HCT116 (cell line): ENCODE measurements at regions not wholly inside any gene's neighbourhood (a gene's known extent, or its start where the extent isn't known, plus 50 kb on each side); places are given as distances from the start of the nearest gene placed in this dataset.

Experiments used
- ATAC-seq: fragments of 200-7000 bp; cut with Tn5 transposase; 2 replicates; pipeline ENCODE4 v1.9.1; 2020; ENCODE audit warnings: mild to moderate bottlenecking, moderate library complexity
- BruUV-seq: library from RNA; stranded (reverse); fragments of 400-500 nt; replicated peaks from 2 replicates; lab custom pipeline; 2021; lab: Mats Ljungman, UMichigan
- CTCF ChIA-PET: fragments of 300-600 bp; sonication (Branson Sonifier 250); formaldehyde crosslinking; loops from one replicate; lab custom pipeline; 2021; ENCODE audit warnings: antibody characterized with exemption; lab: Charles Lee
- POLR2A ChIA-PET: fragments of 300-600, 350-600 bp; sonication (Branson Sonifier 250); formaldehyde crosslinking; loops from one replicate; lab custom pipeline; 2021; ENCODE audit warnings: antibody characterized with exemption; lab: Charles Lee
- RAD21 ChIA-PET, 2 experiments: fragments of 300-600 bp; sonication (Branson Sonifier 250); formaldehyde crosslinking; loops; one replicate each; lab custom pipeline; 2023; ENCODE audit warnings: low total read pairs in 2 of 2; ENCODE audit not compliant: uncharacterized antibody in 2 of 2, unreplicated experiment in 2 of 2, low non-redundant PET in 1 of 2; lab: Charles Lee
- DNase-seq: peaks from one replicate; pipeline ENCODE4 v3.0.0-alpha.2; 2010; ENCODE audit warnings: low read depth, low spot score
- H2AFZ ChIP-seq: fragments of 200-600 bp; shearing (Covaris generic), sonication (generic); 2 replicates; pipeline ENCODE4 v1.6.1; 2017; ENCODE audit warnings: low read depth, mixed run types, mixed read lengths, antibody characterized with exemption, low read length; ENCODE audit not compliant: poor library complexity, severe bottlenecking
- H3K27ac ChIP-seq: 2 replicates; pipeline ENCODE4 v1.5.1; 2012; ENCODE audit warnings: low read depth, low read length
- H3K27me3 ChIP-seq: fragments of 200-600 bp; sonication (generic); 2 replicates; pipeline ENCODE4 v1.6.1; 2016; ENCODE audit warnings: mixed run types, low read length, mixed read lengths; ENCODE audit not compliant: insufficient read depth
- H3K36me3 ChIP-seq, 2 experiments: fragments of 200-500 bp in 1 of 2; fragments of 200-600 bp in 1 of 2; sonication (Bioruptor generic) in 1 of 2; sonication (generic) in 1 of 2; 2 replicates each; pipeline versions ENCODE4 v1.5.1 to v1.6.1; 2014 to 2016; ENCODE audit warnings: low read length in 2 of 2, inconsistent platforms in 1 of 2, mixed read lengths in 1 of 2, mixed run types in 1 of 2; ENCODE audit not compliant: insufficient read depth in 2 of 2, control insufficient read depth in 1 of 2
- H3K4me1 ChIP-seq, 2 experiments: fragments of 200-600 bp in 1 of 2; sonication (generic) in 1 of 2; 2 replicates each; pipeline versions ENCODE4 v1.5.1 to v1.6.1; 2012 to 2017; ENCODE audit warnings: low read length in 2 of 2, inconsistent platforms in 1 of 2, mild to moderate bottlenecking in 1 of 2, mixed read lengths in 1 of 2, mixed run types in 1 of 2, moderate library complexity in 1 of 2; ENCODE audit not compliant: insufficient read depth in 2 of 2, control insufficient read depth in 1 of 2
- H3K4me2 ChIP-seq: fragments of 200-600 bp; sonication (generic); 2 replicates; pipeline ENCODE4 v1.6.1; 2017; ENCODE audit warnings: mixed run types, low read length, mixed read lengths
- H3K4me3 ChIP-seq, 2 experiments: fragments of 200-600 bp in 1 of 2; sonication (generic) in 1 of 2; replicated peaks in 1 of 2; 2 replicates each; pipeline ENCODE4 v1.5.1; 2011 to 2016; ENCODE audit warnings: low read length in 2 of 2, control low read depth in 1 of 2, low read depth in 1 of 2, mild to moderate bottlenecking in 1 of 2, mixed read lengths in 1 of 2, mixed run types in 1 of 2
- H3K79me2 ChIP-seq: fragments of 200-600 bp; sonication (generic); 2 replicates; pipeline ENCODE4 v1.6.1; 2017; ENCODE audit warnings: mild to moderate bottlenecking, mixed run types, low read length, moderate library complexity, mixed read lengths; ENCODE audit not compliant: insufficient read depth
- H3K9ac ChIP-seq: fragments of 200-600 bp; sonication (generic); 2 replicates; pipeline ENCODE4 v1.6.1; 2016; ENCODE audit warnings: low read length, mixed read lengths
- H3K9me2 ChIP-seq: fragments of 200-600 bp; sonication (generic), shearing (Covaris generic); 2 replicates; pipeline ENCODE4 v1.6.1; 2017; ENCODE audit warnings: mixed run types, mild to moderate bottlenecking, moderate library complexity; ENCODE audit not compliant: insufficient read depth
- H3K9me3 ChIP-seq, 2 experiments: fragments of 200-500 bp in 1 of 2; fragments of 200-600 bp in 1 of 2; sonication (Bioruptor generic) in 1 of 2; sonication (generic) in 1 of 2; 2 replicates each; pipeline ENCODE4 v1.6.1; 2014 to 2017; ENCODE audit warnings: low read length in 2 of 2, mixed read lengths in 2 of 2, inconsistent platforms in 1 of 2, low read depth in 1 of 2, mild to moderate bottlenecking in 1 of 2, mixed run types in 1 of 2, moderate library complexity in 1 of 2; ENCODE audit not compliant: control insufficient read depth in 1 of 2, insufficient read depth in 1 of 2
- H4K20me1 ChIP-seq: fragments of 200-600 bp; sonication (generic), shearing (Covaris generic); 2 replicates; pipeline ENCODE4 v1.6.1; 2017; ENCODE audit warnings: mixed run types, mild to moderate bottlenecking, moderate library complexity; ENCODE audit not compliant: insufficient read depth
- CBX3 ChIP-seq: IDR thresholded peaks from 2 replicates; pipeline ENCODE4 v1.6.1; 2012; ENCODE audit warnings: low read depth
- EGR1 ChIP-seq: IDR thresholded peaks from 2 replicates; pipeline ENCODE4 v1.6.1; 2012; ENCODE audit warnings: low read depth
- FOSL1 ChIP-seq: IDR thresholded peaks from 2 replicates; pipeline ENCODE4 v1.6.1; 2012; ENCODE audit warnings: low read depth
- JUND ChIP-seq: IDR thresholded peaks from 2 replicates; pipeline ENCODE4 v1.6.1; 2012
- POLR2A ChIP-seq: IDR thresholded peaks from 2 replicates; pipeline ENCODE4 v1.7.0; 2011; ENCODE audit warnings: borderline replicate concordance; ENCODE audit not compliant: insufficient read depth, insufficient read length; ENCODE audit errors: extremely low read depth
- RAD21 ChIP-seq: IDR thresholded peaks from 2 replicates; pipeline ENCODE4 v1.6.1; 2012; ENCODE audit warnings: low read depth, mild to moderate bottlenecking
- SIN3A ChIP-seq: IDR thresholded peaks from 2 replicates; pipeline ENCODE4 v1.6.1; 2012; ENCODE audit warnings: low read depth
- SP1 ChIP-seq: IDR thresholded peaks from 2 replicates; pipeline ENCODE4 v1.6.1; 2012; ENCODE audit warnings: low read depth
- TCF7L2 ChIP-seq: IDR thresholded peaks from 2 replicates; pipeline ENCODE4 v1.7.0; 2011; ENCODE audit warnings: borderline replicate concordance, inconsistent platforms; ENCODE audit not compliant: insufficient read depth, insufficient read length; ENCODE audit errors: extremely low read depth
- YY1 ChIP-seq: IDR thresholded peaks from 2 replicates; pipeline ENCODE4 v1.6.1; 2011; ENCODE audit warnings: low read length, low read depth, moderate library complexity, mild to moderate bottlenecking; ENCODE audit not compliant: insufficient replicate concordance; ENCODE audit errors: extremely low read depth
- ZFX ChIP-seq: fragments of 450-650 bp; IDR thresholded peaks from 2 replicates; pipeline ENCODE4 v1.6.1; 2017
- ZNF274 ChIP-seq: fragments of 200-500 bp; sonication (Bioruptor generic); IDR thresholded peaks from 2 replicates; pipeline ENCODE4 v1.6.1; 2014; ENCODE audit warnings: mild to moderate bottlenecking, low read depth, low read length, inconsistent platforms
- intact Hi-C: fragments of 100-400 bp; cut with micrococcal nuclease; formaldehyde crosslinking; loops from 2 replicates; pipeline ENCODE4 v1.10.0; 2022
- TF ChIP-seq, protein P1 (sequence below): IDR thresholded peaks from 2 replicates; pipeline ENCODE4 v1.6.1; 2012; ENCODE audit warnings: low read depth
- TF ChIP-seq, protein P2 (sequence below): IDR thresholded peaks from 2 replicates; pipeline ENCODE4 v1.6.1; 2011; ENCODE audit warnings: mild to moderate bottlenecking, low read length, moderate library complexity; ENCODE audit not compliant: insufficient replicate concordance; ENCODE audit errors: extremely low read depth
- TF ChIP-seq, protein P3 (sequence below): IDR thresholded peaks from 2 replicates; pipeline ENCODE4 v1.6.1; 2012
- TF ChIP-seq, protein P4 (sequence below): IDR thresholded peaks from 2 replicates; pipeline ENCODE4 v1.6.1; 2012

DNA sequence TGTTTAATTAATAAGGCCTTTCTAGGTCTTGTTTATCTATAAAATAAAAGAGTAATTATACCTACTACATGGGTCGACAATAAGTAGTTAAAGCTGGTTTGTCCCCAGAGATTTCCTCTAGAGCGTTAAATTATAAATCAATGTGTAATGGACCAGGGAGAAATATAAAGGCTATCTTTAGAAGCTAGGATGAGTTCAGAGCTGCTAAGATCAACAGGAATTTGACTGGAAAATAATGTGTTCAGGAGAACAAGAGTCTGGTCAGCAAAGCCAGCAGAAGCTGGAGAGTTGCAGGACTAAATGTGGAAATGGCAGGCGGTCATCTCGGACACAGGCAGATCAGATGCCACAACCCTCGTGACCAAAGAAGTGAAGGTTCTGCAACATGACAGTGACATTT lies 428.8 kb downstream of the EPM2A start:
- DNase-seq (no peak), ATAC-seq (no peak)
- H3K9me3 ChIP-seq = no peaks in the 10 kb centered on the region
- no peaks in the 10 kb centered on the region for H3K4me1 ChIP-seq
- H3K9ac ChIP-seq = no peak overlapping the region
- no peaks in the 10 kb centered on the region; the same call in 1 of the 2 replicates for H3K9me2 ChIP-seq
- BruUV-seq = no TSS peak
- H3K4me3 ChIP-seq = no peak overlapping the region
- TF ChIP-seq SIN3A (no peak), JUND (no peak), ZNF274 (no peak), EGR1 (no peak), ZFX (no peak), YY1 (no peak), SP1 (no peak), CBX3 (no peak), FOSL1 (no peak), RAD21 (no peak), TCF7L2 (no peak), POLR2A (no peak)
- TF ChIP-seq, protein P1, sequence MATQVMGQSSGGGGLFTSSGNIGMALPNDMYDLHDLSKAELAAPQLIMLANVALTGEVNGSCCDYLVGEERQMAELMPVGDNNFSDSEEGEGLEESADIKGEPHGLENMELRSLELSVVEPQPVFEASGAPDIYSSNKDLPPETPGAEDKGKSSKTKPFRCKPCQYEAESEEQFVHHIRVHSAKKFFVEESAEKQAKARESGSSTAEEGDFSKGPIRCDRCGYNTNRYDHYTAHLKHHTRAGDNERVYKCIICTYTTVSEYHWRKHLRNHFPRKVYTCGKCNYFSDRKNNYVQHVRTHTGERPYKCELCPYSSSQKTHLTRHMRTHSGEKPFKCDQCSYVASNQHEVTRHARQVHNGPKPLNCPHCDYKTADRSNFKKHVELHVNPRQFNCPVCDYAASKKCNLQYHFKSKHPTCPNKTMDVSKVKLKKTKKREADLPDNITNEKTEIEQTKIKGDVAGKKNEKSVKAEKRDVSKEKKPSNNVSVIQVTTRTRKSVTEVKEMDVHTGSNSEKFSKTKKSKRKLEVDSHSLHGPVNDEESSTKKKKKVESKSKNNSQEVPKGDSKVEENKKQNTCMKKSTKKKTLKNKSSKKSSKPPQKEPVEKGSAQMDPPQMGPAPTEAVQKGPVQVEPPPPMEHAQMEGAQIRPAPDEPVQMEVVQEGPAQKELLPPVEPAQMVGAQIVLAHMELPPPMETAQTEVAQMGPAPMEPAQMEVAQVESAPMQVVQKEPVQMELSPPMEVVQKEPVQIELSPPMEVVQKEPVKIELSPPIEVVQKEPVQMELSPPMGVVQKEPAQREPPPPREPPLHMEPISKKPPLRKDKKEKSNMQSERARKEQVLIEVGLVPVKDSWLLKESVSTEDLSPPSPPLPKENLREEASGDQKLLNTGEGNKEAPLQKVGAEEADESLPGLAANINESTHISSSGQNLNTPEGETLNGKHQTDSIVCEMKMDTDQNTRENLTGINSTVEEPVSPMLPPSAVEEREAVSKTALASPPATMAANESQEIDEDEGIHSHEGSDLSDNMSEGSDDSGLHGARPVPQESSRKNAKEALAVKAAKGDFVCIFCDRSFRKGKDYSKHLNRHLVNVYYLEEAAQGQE = no peak
- TF ChIP-seq, protein P2, sequence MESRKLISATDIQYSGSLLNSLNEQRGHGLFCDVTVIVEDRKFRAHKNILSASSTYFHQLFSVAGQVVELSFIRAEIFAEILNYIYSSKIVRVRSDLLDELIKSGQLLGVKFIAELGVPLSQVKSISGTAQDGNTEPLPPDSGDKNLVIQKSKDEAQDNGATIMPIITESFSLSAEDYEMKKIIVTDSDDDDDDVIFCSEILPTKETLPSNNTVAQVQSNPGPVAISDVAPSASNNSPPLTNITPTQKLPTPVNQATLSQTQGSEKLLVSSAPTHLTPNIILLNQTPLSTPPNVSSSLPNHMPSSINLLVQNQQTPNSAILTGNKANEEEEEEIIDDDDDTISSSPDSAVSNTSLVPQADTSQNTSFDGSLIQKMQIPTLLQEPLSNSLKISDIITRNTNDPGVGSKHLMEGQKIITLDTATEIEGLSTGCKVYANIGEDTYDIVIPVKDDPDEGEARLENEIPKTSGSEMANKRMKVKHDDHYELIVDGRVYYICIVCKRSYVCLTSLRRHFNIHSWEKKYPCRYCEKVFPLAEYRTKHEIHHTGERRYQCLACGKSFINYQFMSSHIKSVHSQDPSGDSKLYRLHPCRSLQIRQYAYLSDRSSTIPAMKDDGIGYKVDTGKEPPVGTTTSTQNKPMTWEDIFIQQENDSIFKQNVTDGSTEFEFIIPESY = no peak
- TF ChIP-seq, protein P3, sequence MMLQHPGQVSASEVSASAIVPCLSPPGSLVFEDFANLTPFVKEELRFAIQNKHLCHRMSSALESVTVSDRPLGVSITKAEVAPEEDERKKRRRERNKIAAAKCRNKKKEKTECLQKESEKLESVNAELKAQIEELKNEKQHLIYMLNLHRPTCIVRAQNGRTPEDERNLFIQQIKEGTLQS = no peak
- TF ChIP-seq, protein P4, sequence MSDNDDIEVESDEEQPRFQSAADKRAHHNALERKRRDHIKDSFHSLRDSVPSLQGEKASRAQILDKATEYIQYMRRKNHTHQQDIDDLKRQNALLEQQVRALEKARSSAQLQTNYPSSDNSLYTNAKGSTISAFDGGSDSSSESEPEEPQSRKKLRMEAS = no peak
- H4K20me1 ChIP-seq = no peaks in the 10 kb centered on the region
- no peak overlapping the region for H3K4me2 ChIP-seq
- ChIA-PET RAD21 (no interaction called here), POLR2A (no interaction called here), CTCF (no interaction called here)
- intact Hi-C loops = no loop called here
- H3K79me2 ChIP-seq = no peaks in the 10 kb centered on the region
- no peak overlapping the region for H3K27ac ChIP-seq
- no peak overlapping the region for H2AFZ ChIP-seq
- no peaks in the 10 kb centered on the region for H3K27me3 ChIP-seq
- no peaks in the 10 kb centered on the region for H3K36me3 ChIP-seq
